IPS-20b (cell line): ENCODE measurements at regions not wholly inside any gene's neighbourhood (a gene's known extent, or its start where the extent isn't known, plus 50 kb on each side); places are given as distances from the start of the nearest gene placed in this dataset.
"Not testable (repeated sequence)": the region's sequence is repeated elsewhere in the genome, so short reads cannot be mapped to it uniquely, and the experiment has no call there.

Source experiments
- H3K27ac ChIP-seq: one replicate; pipeline ENCODE4 v1.5.1; 2013; ENCODE audit warnings: low read length
- H3K27me3 ChIP-seq: 2 replicates; pipeline ENCODE4 v1.6.1; 2013; ENCODE audit warnings: mild to moderate bottlenecking, low read length, inconsistent platforms; ENCODE audit not compliant: insufficient read depth
- H3K36me3 ChIP-seq: 2 replicates; pipeline ENCODE4 v1.6.1; 2013; ENCODE audit warnings: low read depth, mild to moderate bottlenecking, inconsistent platforms, low read length, moderate library complexity; ENCODE audit not compliant: insufficient read depth
- H3K4me1 ChIP-seq: 2 replicates; pipeline ENCODE4 v1.6.1; 2013; ENCODE audit warnings: mild to moderate bottlenecking, control low read depth, inconsistent platforms, low read length, moderate library complexity; ENCODE audit not compliant: insufficient read depth
- H3K4me3 ChIP-seq: 2 replicates; pipeline ENCODE4 v1.5.1; 2013; ENCODE audit warnings: mild to moderate bottlenecking, low read length, inconsistent platforms
- H3K9ac ChIP-seq: 2 replicates; pipeline ENCODE4 v1.6.1; 2013; ENCODE audit warnings: low read depth, mild to moderate bottlenecking, inconsistent platforms, low read length, moderate library complexity
- H3K9me3 ChIP-seq: 2 replicates; pipeline ENCODE4 v1.6.1; 2013; ENCODE audit warnings: mild to moderate bottlenecking, low read depth, low read length, inconsistent platforms; ENCODE audit not compliant: insufficient read depth

- not testable (repeated sequence) for H3K27ac ChIP-seq, H3K9me3 ChIP-seq, H3K4me3 ChIP-seq, H3K27me3 ChIP-seq, H3K9ac ChIP-seq, H3K36me3 ChIP-seq, H3K4me1 ChIP-seq
These were observed 224.6 kb upstream of the TBL1Y start for GRCh38 chrY:6685783-6686389.

- not testable (repeated sequence) for H3K27me3 ChIP-seq, H3K36me3 ChIP-seq, H3K9me3 ChIP-seq, H3K4me3 ChIP-seq, H3K4me1 ChIP-seq, H3K9ac ChIP-seq, H3K27ac ChIP-seq
These were observed 208.8 kb upstream of the TBL1Y start for GRCh38 chrY:6701558-6702161.

GRCh38 chrY:6721443-6721842 is 189.1 kb upstream of the TBL1Y start:
- not testable (repeated sequence) for H3K9ac ChIP-seq, H3K4me1 ChIP-seq, H3K9me3 ChIP-seq, H3K36me3 ChIP-seq, H3K27ac ChIP-seq, H3K27me3 ChIP-seq, H3K4me3 ChIP-seq

GRCh38 chrY:6747210-6747609 is 163.3 kb upstream of the TBL1Y start:
- not testable (repeated sequence) for H3K36me3 ChIP-seq, H3K9ac ChIP-seq, H3K4me1 ChIP-seq, H3K9me3 ChIP-seq, H3K4me3 ChIP-seq, H3K27ac ChIP-seq, H3K27me3 ChIP-seq

GRCh38 chrY:6782334-6782733 is 128.2 kb upstream of the TBL1Y start:
- H3K27ac ChIP-seq = no peak overlapping the region
- peaks cover 10% of the 10 kb centered on the region; the same call in 1 of the 2 replicates for H3K4me1 ChIP-seq

GRCh38 chrY:6786960-6787359 is 123.5 kb upstream of the TBL1Y start:
- no peaks in the 10 kb centered on the region for H3K9me3 ChIP-seq
- H3K27me3 ChIP-seq = no peaks in the 10 kb centered on the region
- no peak overlapping the region for H3K4me3 ChIP-seq
- H3K27ac ChIP-seq = no peak overlapping the region
- no peak overlapping the region for H3K9ac ChIP-seq
- no peaks in the 10 kb centered on the region for H3K36me3 ChIP-seq
- peaks cover 5% of the 10 kb centered on the region; the same call in 1 of the 2 replicates for H3K4me1 ChIP-seq

More at GRCh38 chrY:6782334-6782733, 128.2 kb upstream of the TBL1Y start:
- no peaks in the 10 kb centered on the region for H3K27me3 ChIP-seq
- no peak overlapping the region; the same call in 1 of the 2 replicates for H3K4me3 ChIP-seq
- H3K9ac ChIP-seq = peak overlapping the region; percentile 53; the same call in 1 of the 2 replicates
- no peaks in the 10 kb centered on the region for H3K36me3 ChIP-seq
- H3K9me3 ChIP-seq = no peaks in the 10 kb centered on the region

GRCh38 chrY:6811633-6812032 is 98.9 kb upstream of the TBL1Y start:
- Histone ChIP-seq H3K27ac (no peak overlapping the region), H3K9me3 (no peaks in the 10 kb centered on the region), H3K36me3 (no peaks in the 10 kb centered on the region), H3K4me1 (0 out of 2 replicates have a peak, but pooled peaks cover 2% of the 10 kb centered on the region), H3K4me3 (no peak overlapping the region), H3K27me3 (no peaks in the 10 kb centered on the region), H3K9ac (no peak overlapping the region)
